Ascending aorta (tissue), 2 donors: ENCODE measurements at regions not wholly inside any gene's neighbourhood (a gene's known extent, or its start where the extent isn't known, plus 50 kb on each side); places are given as distances from the start of the nearest gene placed in this dataset.

Experiments used
- DNase-seq, 2 donors: peaks; one replicate each; pipeline ENCODE4 v3.0.0-alpha.2; 2019; ENCODE audit warnings: low spot score in 2 of 2
- H3K27ac ChIP-seq, 2 donors: fragments of 200-600 bp; sonication (generic); one replicate each; pipeline ENCODE4 v1.5.1; 2016 to 2017; ENCODE audit warnings: mild to moderate bottlenecking in 1 of 2
- H3K27me3 ChIP-seq: fragments of 200-600 bp; sonication (generic); one replicate; pipeline ENCODE4 v1.5.1; 2017
- H3K36me3 ChIP-seq, 2 donors: fragments of 200-600 bp; sonication (generic); one replicate each; pipeline ENCODE4 v1.5.1; 2016
- H3K4me1 ChIP-seq, 2 donors: fragments of 200-600 bp; sonication (generic); one replicate each; pipeline ENCODE4 v1.5.1; 2016 to 2017; ENCODE audit warnings: mild to moderate bottlenecking in 1 of 2
- H3K4me3 ChIP-seq, 2 donors: fragments of 200-600 bp; sonication (generic); one replicate each; pipeline ENCODE4 v1.5.1; 2016 to 2017; ENCODE audit warnings: mild to moderate bottlenecking in 1 of 2
- H3K9me3 ChIP-seq, 2 donors: fragments of 200-600 bp; sonication (generic); one replicate each; pipeline ENCODE4 v1.5.1; 2016
- intact Hi-C: fragments of 100-400 bp; cut with DNase I; formaldehyde crosslinking; loops from one replicate; pipeline ENCODE4 v1.15.1; 2023
- TF ChIP-seq, protein P1 (sequence below), 3 experiments: fragments of 200-600 bp in 2 of 3; fragments of 450-650 bp in 1 of 3; sonication (generic) in 2 of 3; IDR thresholded peaks; one replicate each; pipeline ENCODE4 v1.5.1; 2016 to 2019; ENCODE audit warnings: antibody characterized with exemption in 3 of 3, mild to moderate bottlenecking in 1 of 3, moderate library complexity in 1 of 3

- no peak for DNase-seq
- Histone ChIP-seq H3K9me3 (no peaks in the 10 kb centered on the region), H3K4me1 (no peaks in the 10 kb centered on the region), H3K36me3 (no peaks in the 10 kb centered on the region), H3K27me3 (no peaks in the 10 kb centered on the region), H3K27ac (no peak overlapping the region), H3K4me3 (no peak overlapping the region)
- intact Hi-C loops: no loop called here
- TF ChIP-seq, protein P1, sequence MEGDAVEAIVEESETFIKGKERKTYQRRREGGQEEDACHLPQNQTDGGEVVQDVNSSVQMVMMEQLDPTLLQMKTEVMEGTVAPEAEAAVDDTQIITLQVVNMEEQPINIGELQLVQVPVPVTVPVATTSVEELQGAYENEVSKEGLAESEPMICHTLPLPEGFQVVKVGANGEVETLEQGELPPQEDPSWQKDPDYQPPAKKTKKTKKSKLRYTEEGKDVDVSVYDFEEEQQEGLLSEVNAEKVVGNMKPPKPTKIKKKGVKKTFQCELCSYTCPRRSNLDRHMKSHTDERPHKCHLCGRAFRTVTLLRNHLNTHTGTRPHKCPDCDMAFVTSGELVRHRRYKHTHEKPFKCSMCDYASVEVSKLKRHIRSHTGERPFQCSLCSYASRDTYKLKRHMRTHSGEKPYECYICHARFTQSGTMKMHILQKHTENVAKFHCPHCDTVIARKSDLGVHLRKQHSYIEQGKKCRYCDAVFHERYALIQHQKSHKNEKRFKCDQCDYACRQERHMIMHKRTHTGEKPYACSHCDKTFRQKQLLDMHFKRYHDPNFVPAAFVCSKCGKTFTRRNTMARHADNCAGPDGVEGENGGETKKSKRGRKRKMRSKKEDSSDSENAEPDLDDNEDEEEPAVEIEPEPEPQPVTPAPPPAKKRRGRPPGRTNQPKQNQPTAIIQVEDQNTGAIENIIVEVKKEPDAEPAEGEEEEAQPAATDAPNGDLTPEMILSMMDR (IDR thresholded peaks at IDR 0.05): no peak
Measured at GRCh38 chr4:178271386-178271785, 829.1 kb upstream of the AGA start.

DNA sequence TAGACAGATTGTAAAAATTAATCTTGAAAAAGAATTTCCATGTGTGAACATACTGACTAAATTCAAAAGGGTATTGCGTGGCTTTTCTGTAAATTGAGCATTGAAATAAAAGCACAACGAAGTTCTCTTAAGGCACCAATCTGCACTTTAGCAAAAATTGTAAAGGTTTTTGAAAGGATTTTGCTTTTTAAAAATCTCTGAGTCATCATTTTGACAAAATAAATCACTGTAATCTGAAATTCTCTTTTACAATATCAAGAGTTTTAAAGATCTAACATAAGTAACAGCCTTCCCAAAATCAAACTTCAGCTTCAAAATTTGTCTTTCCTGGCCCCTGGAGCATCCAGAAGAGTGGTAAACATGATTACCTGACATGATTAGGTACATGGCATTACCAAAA, 830.9 kb upstream of the AGA start:
- H3K4me1 ChIP-seq: no peaks in the 10 kb centered on the region
- H3K36me3 ChIP-seq: no peaks in the 10 kb centered on the region
- DNase-seq: no peak
- H3K9me3 ChIP-seq: no peaks in the 10 kb centered on the region
- intact Hi-C loops: no loop called here
- H3K27me3 ChIP-seq: no peaks in the 10 kb centered on the region
- no peak overlapping the region for H3K27ac ChIP-seq
- H3K4me3 ChIP-seq: no peak overlapping the region
- TF ChIP-seq, protein P1 (IDR thresholded peaks at IDR 0.05): no peak

GRCh38 chr4:178275671-178276360, 833.6 kb upstream of the AGA start:
- no peaks in the 10 kb centered on the region for H3K4me1 ChIP-seq
- no peak overlapping the region for H3K27ac ChIP-seq
- DNase-seq: no peak
- H3K36me3 ChIP-seq: no peaks in the 10 kb centered on the region
- H3K27me3 ChIP-seq: no peaks in the 10 kb centered on the region
- TF ChIP-seq, protein P1 (IDR thresholded peaks at IDR 0.05): no peak
- intact Hi-C loops: no loop called here
- no peaks in the 10 kb centered on the region for H3K9me3 ChIP-seq
- H3K4me3 ChIP-seq: no peak overlapping the region

GRCh38 chr4:178280362-178280761, 838.1 kb upstream of the AGA start:
- H3K27me3 ChIP-seq: no peaks in the 10 kb centered on the region
- no peak overlapping the region for H3K27ac ChIP-seq
- no peaks in the 10 kb centered on the region for H3K36me3 ChIP-seq
- DNase-seq: no peak
- H3K4me1 ChIP-seq: no peaks in the 10 kb centered on the region
- intact Hi-C loops: no loop called here
- no peak overlapping the region for H3K4me3 ChIP-seq
- TF ChIP-seq, protein P1 (IDR thresholded peaks at IDR 0.05): no peak
- no peaks in the 10 kb centered on the region for H3K9me3 ChIP-seq

GRCh38 chr4:178288462-178288861, 846.2 kb upstream of the AGA start:
- no peak overlapping the region for H3K27ac ChIP-seq
- no peaks in the 10 kb centered on the region for H3K9me3 ChIP-seq
- no peaks in the 10 kb centered on the region for H3K36me3 ChIP-seq
- TF ChIP-seq, protein P1 (IDR thresholded peaks at IDR 0.05): no peak
- H3K4me1 ChIP-seq: no peaks in the 10 kb centered on the region
- H3K27me3 ChIP-seq: no peaks in the 10 kb centered on the region
- DNase-seq: no peak
- no peak overlapping the region for H3K4me3 ChIP-seq
- intact Hi-C loops: no loop called here

DNA sequence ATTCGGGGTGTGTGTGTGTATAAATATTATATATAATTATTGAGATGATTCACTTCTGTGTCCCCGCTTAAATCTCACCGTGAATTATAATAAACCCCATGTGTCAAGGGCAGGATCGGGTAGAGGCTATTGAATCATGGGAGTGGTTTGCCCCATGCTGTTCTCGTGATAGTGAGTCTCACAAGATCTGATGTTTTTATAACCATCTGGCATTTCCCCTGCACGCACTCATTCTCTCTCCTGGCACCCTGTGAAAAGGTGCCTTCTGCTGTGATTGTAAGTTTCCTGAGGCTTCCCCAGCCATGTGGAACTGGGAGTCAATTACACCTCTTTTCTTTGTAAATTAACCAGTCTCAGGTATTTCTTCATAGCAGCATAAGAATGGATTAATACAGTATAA, 851.4 kb upstream of the AGA start:
- TF ChIP-seq, protein P1 (IDR thresholded peaks at IDR 0.05): no peak
- Histone ChIP-seq H3K27ac (no peak overlapping the region), H3K4me3 (no peak overlapping the region), H3K4me1 (no peaks in the 10 kb centered on the region), H3K27me3 (no peaks in the 10 kb centered on the region), H3K9me3 (no peaks in the 10 kb centered on the region), H3K36me3 (no peaks in the 10 kb centered on the region)
- intact Hi-C loops: no loop called here
- no peak for DNase-seq
